Esophagus squamous epithelium (tissue), 4 donors: ENCODE measurements at regions not wholly inside any gene's neighbourhood (a gene's known extent, or its start where the extent isn't known, plus 50 kb on each side); places are given as distances from the start of the nearest gene placed in this dataset.

ENCODE experiments used
- POLR2A ChIP-seq, 4 donors: fragments of 450-650 bp; IDR thresholded peaks; one replicate each; pipeline ENCODE4 v1.6.1; 2017; ENCODE audit warnings: antibody characterized with exemption in 4 of 4, mild to moderate bottlenecking in 4 of 4, moderate library complexity in 3 of 4
- TF ChIP-seq, protein P1 (sequence below), 6 experiments: fragments of 450-650 bp in 4 of 6; fragments of 200-600 bp in 2 of 6; sonication (generic) in 2 of 6; IDR thresholded peaks; one replicate each; pipeline ENCODE4 v1.5.1; 2016 to 2019; ENCODE audit warnings: antibody characterized with exemption in 6 of 6, mild to moderate bottlenecking in 4 of 6, moderate library complexity in 4 of 6

DNA sequence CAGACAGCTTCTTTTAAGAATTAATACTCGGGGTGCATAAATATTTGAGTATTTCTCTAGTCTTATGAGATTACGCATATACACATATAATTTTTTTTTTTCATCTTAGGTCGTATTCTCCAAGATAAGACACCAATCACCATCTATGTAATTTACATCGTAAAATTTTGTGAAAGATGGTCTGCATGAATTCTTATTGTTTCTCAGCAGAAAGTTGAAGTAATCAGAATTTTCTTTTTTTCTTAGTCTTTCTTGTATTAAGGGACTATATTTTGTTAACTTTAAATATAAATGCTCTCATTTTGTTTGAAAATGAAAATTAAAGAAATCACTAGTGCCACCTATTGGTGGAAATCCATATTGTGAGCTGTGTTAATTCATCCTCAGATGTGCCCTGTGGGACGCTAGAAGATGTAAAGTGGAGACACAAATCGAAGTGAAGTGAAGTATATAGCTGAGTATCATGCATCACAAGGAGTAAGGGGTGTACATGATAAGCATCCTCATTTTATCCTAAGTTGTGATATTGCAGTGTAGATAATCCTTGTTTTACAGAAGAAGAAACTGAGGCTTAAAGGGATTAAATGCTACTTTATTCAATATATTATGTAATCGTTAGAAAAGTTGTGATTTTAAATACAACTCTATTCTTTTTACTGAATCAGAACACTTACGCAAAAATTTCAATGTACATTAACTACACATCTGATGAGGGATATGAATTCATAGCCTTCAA is 2084.3 kb downstream of the LRRC4C start:
- TF ChIP-seq, protein P1, sequence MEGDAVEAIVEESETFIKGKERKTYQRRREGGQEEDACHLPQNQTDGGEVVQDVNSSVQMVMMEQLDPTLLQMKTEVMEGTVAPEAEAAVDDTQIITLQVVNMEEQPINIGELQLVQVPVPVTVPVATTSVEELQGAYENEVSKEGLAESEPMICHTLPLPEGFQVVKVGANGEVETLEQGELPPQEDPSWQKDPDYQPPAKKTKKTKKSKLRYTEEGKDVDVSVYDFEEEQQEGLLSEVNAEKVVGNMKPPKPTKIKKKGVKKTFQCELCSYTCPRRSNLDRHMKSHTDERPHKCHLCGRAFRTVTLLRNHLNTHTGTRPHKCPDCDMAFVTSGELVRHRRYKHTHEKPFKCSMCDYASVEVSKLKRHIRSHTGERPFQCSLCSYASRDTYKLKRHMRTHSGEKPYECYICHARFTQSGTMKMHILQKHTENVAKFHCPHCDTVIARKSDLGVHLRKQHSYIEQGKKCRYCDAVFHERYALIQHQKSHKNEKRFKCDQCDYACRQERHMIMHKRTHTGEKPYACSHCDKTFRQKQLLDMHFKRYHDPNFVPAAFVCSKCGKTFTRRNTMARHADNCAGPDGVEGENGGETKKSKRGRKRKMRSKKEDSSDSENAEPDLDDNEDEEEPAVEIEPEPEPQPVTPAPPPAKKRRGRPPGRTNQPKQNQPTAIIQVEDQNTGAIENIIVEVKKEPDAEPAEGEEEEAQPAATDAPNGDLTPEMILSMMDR (IDR thresholded peaks at IDR 0.05), result peak in 2 of 6 experiments; percentile 19 to 37
- no peak for TF ChIP-seq POLR2A (IDR thresholded peaks at IDR 0.05)
